Stimulated activated CD4-positive, alpha-beta T cell treated with anti-CD3 and anti-CD28 coated beads, TNF-alpha, amount 100 ng/mL, for 4 hours (primary cell): ENCODE measurements at regions not wholly inside any gene's neighbourhood (a gene's known extent, or its start where the extent isn't known, plus 50 kb on each side); places are given as distances from the start of the nearest gene placed in this dataset.
A peak's percentile ranks its signal among the peaks of the same experiment; 100 is the strongest.
"Not testable (repeated sequence)": the region's sequence is repeated elsewhere in the genome, so short reads cannot be mapped to it uniquely, and the experiment has no call there.

Experiments
- DNase-seq, 3 experiments: peaks; one replicate each; pipeline ENCODE4 v3.0.0-alpha.2; 2020; ENCODE audit warnings: low read depth in 3 of 3

- DNase-seq = no peak
These were observed 434.2 kb downstream of the SOX9 start for GRCh38 chr17:72555052-72555451.

- DNase-seq = peak in 2 of 3 experiments; percentile 26
These were observed 436.4 kb downstream of the SOX9 start for GRCh38 chr17:72556944-72557826.

GRCh38 chr17:72558971-72559476, 438.2 kb downstream of the SOX9 start:
- DNase-seq = no peak

- peak in 2 of 3 experiments; percentile 10 to 12 for DNase-seq
These were observed 439.8 kb downstream of the SOX9 start for GRCh38 chr17:72560303-72561247.

- DNase-seq = no peak
These were observed 440.4 kb downstream of the SOX9 start for GRCh38 chr17:72561266-72561665.

- DNase-seq = no peak
These were observed 440.9 kb downstream of the SOX9 start for GRCh38 chr17:72561680-72562079.

- no peak for DNase-seq
These were observed 441.9 kb downstream of the SOX9 start for GRCh38 chr17:72562615-72563188.

GRCh38 chr17:72563952-72564351, 443.1 kb downstream of the SOX9 start:
- no peak for DNase-seq

- DNase-seq = no peak
These were observed 444.2 kb downstream of the SOX9 start for GRCh38 chr17:72565006-72565405.

- DNase-seq = no peak
These were observed 444.9 kb downstream of the SOX9 start for GRCh38 chr17:72565758-72566157.

- DNase-seq = no peak
These were observed 446.1 kb downstream of the SOX9 start for GRCh38 chr17:72566671-72567484.

GRCh38 chr17:72567774-72568173, 447.0 kb downstream of the SOX9 start:
- DNase-seq = no peak

- DNase-seq = no peak
These were observed 448.5 kb downstream of the SOX9 start for GRCh38 chr17:72569148-72569946.

GRCh38 chr17:72571813-72572396, 451.1 kb downstream of the SOX9 start:
- DNase-seq = no peak

- no peak for DNase-seq
These were observed 452.0 kb downstream of the SOX9 start for GRCh38 chr17:72572604-72573491.

GRCh38 chr17:72573492-72573801, 452.6 kb downstream of the SOX9 start:
- not testable (repeated sequence) for DNase-seq

GRCh38 chr17:72574675-72575510, 454.1 kb downstream of the SOX9 start:
- DNase-seq = no peak
